ENCODE measurements at regions not wholly inside any gene's neighbourhood (a gene's known extent, or its start where the extent isn't known, plus 50 kb on each side); places are given as distances from the start of the nearest gene placed in this dataset.

- no peak for TF ChIP-seq POLR2A (IDR thresholded peaks at IDR 0.05; ENCODE audit: borderline replicate concordance, extremely low read depth, insufficient read depth, insufficient read length)
- TF ChIP-seq, protein P1, sequence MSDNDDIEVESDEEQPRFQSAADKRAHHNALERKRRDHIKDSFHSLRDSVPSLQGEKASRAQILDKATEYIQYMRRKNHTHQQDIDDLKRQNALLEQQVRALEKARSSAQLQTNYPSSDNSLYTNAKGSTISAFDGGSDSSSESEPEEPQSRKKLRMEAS (IDR thresholded peaks at IDR 0.05), result no peak
- TF ChIP-seq EZH2 (IDR thresholded peaks at IDR 0.05), result no peak
- TF ChIP-seq, protein P2, sequence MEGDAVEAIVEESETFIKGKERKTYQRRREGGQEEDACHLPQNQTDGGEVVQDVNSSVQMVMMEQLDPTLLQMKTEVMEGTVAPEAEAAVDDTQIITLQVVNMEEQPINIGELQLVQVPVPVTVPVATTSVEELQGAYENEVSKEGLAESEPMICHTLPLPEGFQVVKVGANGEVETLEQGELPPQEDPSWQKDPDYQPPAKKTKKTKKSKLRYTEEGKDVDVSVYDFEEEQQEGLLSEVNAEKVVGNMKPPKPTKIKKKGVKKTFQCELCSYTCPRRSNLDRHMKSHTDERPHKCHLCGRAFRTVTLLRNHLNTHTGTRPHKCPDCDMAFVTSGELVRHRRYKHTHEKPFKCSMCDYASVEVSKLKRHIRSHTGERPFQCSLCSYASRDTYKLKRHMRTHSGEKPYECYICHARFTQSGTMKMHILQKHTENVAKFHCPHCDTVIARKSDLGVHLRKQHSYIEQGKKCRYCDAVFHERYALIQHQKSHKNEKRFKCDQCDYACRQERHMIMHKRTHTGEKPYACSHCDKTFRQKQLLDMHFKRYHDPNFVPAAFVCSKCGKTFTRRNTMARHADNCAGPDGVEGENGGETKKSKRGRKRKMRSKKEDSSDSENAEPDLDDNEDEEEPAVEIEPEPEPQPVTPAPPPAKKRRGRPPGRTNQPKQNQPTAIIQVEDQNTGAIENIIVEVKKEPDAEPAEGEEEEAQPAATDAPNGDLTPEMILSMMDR (IDR thresholded peaks at IDR 0.05 in 2 of 3, conservative IDR thresholded peaks at IDR 0.05 in 1 of 3; ENCODE audit: borderline replicate concordance in 1 of 3, insufficient read depth in 1 of 3, low read depth in 2 of 3, low read length in 2 of 3), result peak in 2 of 3 experiments; percentile 70 to 83; a peak in 4 of 6 replicates
- TF ChIP-seq POLR2AphosphoS5 (IDR thresholded peaks at IDR 0.05; ENCODE audit: low read depth, low read length), result no peak
- TF ChIP-seq YY1 (IDR thresholded peaks at IDR 0.05; ENCODE audit: extremely low read depth, insufficient replicate concordance, low read depth, low read length), result no peak
- no peak for TF ChIP-seq TCF7L2 (IDR thresholded peaks at IDR 0.05; ENCODE audit: borderline replicate concordance, extremely low read depth, insufficient read depth, insufficient read length)
Measured at GRCh38 chr12:115895247-115895646, 382.2 kb downstream of the MED13L start.

All from HCT116 (cell line).